Thyroid gland (tissue), 4 donors: ENCODE measurements at regions not wholly inside any gene's neighbourhood (a gene's known extent, or its start where the extent isn't known, plus 50 kb on each side); places are given as distances from the start of the nearest gene placed in this dataset.

Experiments used
- CTCF ChIP-seq, 6 experiments: fragments of 200-600 bp in 3 of 6; fragments of 450-650 bp in 3 of 6; sonication (generic) in 3 of 6; IDR thresholded peaks; one replicate each; pipeline ENCODE4 v1.5.1; 2016 to 2019; ENCODE audit warnings: antibody characterized with exemption in 6 of 6, mild to moderate bottlenecking in 2 of 6, inconsistent platforms in 1 of 6, moderate library complexity in 1 of 6
- POLR2A ChIP-seq, 2 donors: fragments of 450-650 bp; IDR thresholded peaks; one replicate each; pipeline ENCODE4 v1.6.1; 2017; ENCODE audit warnings: antibody characterized with exemption in 2 of 2, mild to moderate bottlenecking in 2 of 2, moderate library complexity in 1 of 2

GRCh38 chr1:213692321-213692720 lies 295.5 kb upstream of the PROX1 start:
- TF ChIP-seq CTCF (IDR thresholded peaks at IDR 0.05): no peak
- no peak for TF ChIP-seq POLR2A (IDR thresholded peaks at IDR 0.05)
